IMR-90 (cell line): ENCODE measurements at regions not wholly inside any gene's neighbourhood (a gene's known extent, or its start where the extent isn't known, plus 50 kb on each side); places are given as distances from the start of the nearest gene placed in this dataset.

ENCODE experiments used
- ATAC-seq: fragments of 200-7000 bp; cut with Tn5 transposase; 2 replicates; pipeline ENCODE4 v1.9.1; 2020; ENCODE audit warnings: low read depth, mild to moderate bottlenecking, moderate library complexity
- BruUV-seq: library from RNA; stranded (reverse); fragments of 400-500 nt; replicated peaks from 2 replicates; lab custom pipeline; 2021; lab: Mats Ljungman, UMichigan
- CTCF ChIA-PET: fragments of 300-600 bp; formaldehyde crosslinking; extraction: SDS; loops from one replicate; lab custom pipeline; 2021; ENCODE audit warnings: antibody characterized with exemption; lab: Yijun Ruan, JAX
- POLR2A ChIA-PET: fragments of 300-600 bp; sonication (Branson Sonifier 250); formaldehyde crosslinking; loops from one replicate; lab custom pipeline; 2022; ENCODE audit warnings: antibody characterized with exemption; ENCODE audit not compliant: unreplicated experiment; lab: Charles Lee
- DNase-seq: peaks from one replicate; pipeline ENCODE4 v3.0.0; 2013
- H2AFZ ChIP-seq: replicated peaks from 2 replicates; pipeline ENCODE3; 2013; ENCODE audit warnings: low read length, mild to moderate bottlenecking; ENCODE audit not compliant: poor library complexity
- H2AK5ac ChIP-seq: 2 replicates; pipeline ENCODE4 v1.6.1; 2013; ENCODE audit warnings: low read depth, low read length, inconsistent platforms
- H2AK9ac ChIP-seq: replicated peaks from 2 replicates; pipeline ENCODE3; 2013; ENCODE audit warnings: mild to moderate bottlenecking, low read depth, low read length, moderate library complexity; ENCODE audit not compliant: poor library complexity
- H2BK120ac ChIP-seq: 2 replicates; pipeline ENCODE4 v1.6.1; 2013; ENCODE audit warnings: low read depth, low read length, inconsistent platforms
- H2BK15ac ChIP-seq: 3 replicates; pipeline ENCODE4 v1.6.1; 2013; ENCODE audit warnings: low read depth, low read length, inconsistent platforms
- H2BK20ac ChIP-seq: 2 replicates; pipeline ENCODE4 v1.6.1; 2013; ENCODE audit warnings: low read depth, mild to moderate bottlenecking, inconsistent platforms, low read length, moderate library complexity
- H2BK5ac ChIP-seq: 2 replicates; pipeline ENCODE4 v1.6.1; 2013; ENCODE audit warnings: mild to moderate bottlenecking, low read depth, low read length, inconsistent platforms; ENCODE audit not compliant: poor library complexity, severe bottlenecking
- H3K14ac ChIP-seq: replicated peaks from 2 replicates; pipeline ENCODE4 v1.6.1; 2013; ENCODE audit warnings: low read depth, low read length, inconsistent platforms
- H3K18ac ChIP-seq: 2 replicates; pipeline ENCODE4 v1.6.1; 2013; ENCODE audit warnings: low read depth, low read length, control low read depth
- H3K23ac ChIP-seq: 2 replicates; pipeline ENCODE4 v1.6.1; 2013; ENCODE audit warnings: low read depth, low read length, inconsistent platforms
- H3K27ac ChIP-seq: 2 replicates; pipeline ENCODE4 v1.5.1; 2013; ENCODE audit warnings: mild to moderate bottlenecking, control low read depth, low read length; ENCODE audit not compliant: insufficient read depth
- H3K27me3 ChIP-seq: 2 replicates; pipeline ENCODE4 v1.6.1; 2013; ENCODE audit warnings: low read length; ENCODE audit not compliant: control insufficient read depth, insufficient read depth
- H3K36me3 ChIP-seq: 2 replicates; pipeline ENCODE4 v1.6.1; 2013; ENCODE audit warnings: low read length, mixed read lengths; ENCODE audit not compliant: control insufficient read depth, insufficient read depth
- H3K4ac ChIP-seq: 2 replicates; pipeline ENCODE4 v1.6.1; 2013; ENCODE audit warnings: low read depth, low read length, inconsistent platforms
- H3K4me1 ChIP-seq: 2 replicates; pipeline ENCODE4 v1.6.1; 2013; ENCODE audit warnings: low read length, mixed read lengths; ENCODE audit not compliant: control insufficient read depth, insufficient read depth
- H3K4me2 ChIP-seq: 2 replicates; pipeline ENCODE4 v1.6.1; 2013; ENCODE audit warnings: low read depth, mild to moderate bottlenecking, control low read depth, low read length, moderate library complexity
- H3K4me3 ChIP-seq: 2 replicates; pipeline ENCODE4 v1.5.1; 2013; ENCODE audit warnings: low read depth, mild to moderate bottlenecking, control low read depth, low read length, moderate library complexity; ENCODE audit not compliant: insufficient read depth
- H3K56ac ChIP-seq: 2 replicates; pipeline ENCODE4 v1.6.1; 2013; ENCODE audit warnings: low read length, inconsistent platforms; ENCODE audit not compliant: insufficient read depth; ENCODE audit errors: extremely low read depth
- H3K79me1 ChIP-seq, 2 experiments: 2 replicates each; pipeline ENCODE4 v1.6.1; 2013; ENCODE audit warnings: low read length in 2 of 2, inconsistent platforms in 1 of 2, low read depth in 1 of 2
- H3K9ac ChIP-seq: 2 replicates; pipeline ENCODE4 v1.6.1; 2013; ENCODE audit warnings: low read depth, low read length, control low read depth
- H3K9me1 ChIP-seq: 2 replicates; pipeline ENCODE4 v1.6.1; 2013; ENCODE audit warnings: low read length, inconsistent platforms; ENCODE audit not compliant: insufficient read depth
- H3K9me3 ChIP-seq: 2 replicates; pipeline ENCODE4 v1.6.1; 2013; ENCODE audit warnings: low read length; ENCODE audit not compliant: control insufficient read depth, insufficient read depth
- H4K20me1 ChIP-seq: 2 replicates; pipeline ENCODE4 v1.6.1; 2013; ENCODE audit warnings: low read length, inconsistent platforms; ENCODE audit not compliant: insufficient read depth
- H4K5ac ChIP-seq: 2 replicates; pipeline ENCODE4 v1.6.1; 2013; ENCODE audit warnings: mild to moderate bottlenecking, low read depth, low read length, control low read depth
- H4K8ac ChIP-seq, 2 experiments: 2 replicates each; pipeline ENCODE4 v1.6.1; 2013; ENCODE audit warnings: low read depth in 2 of 2, low read length in 2 of 2, control low read depth in 1 of 2, inconsistent platforms in 1 of 2
- H4K91ac ChIP-seq: 2 replicates; pipeline ENCODE4 v1.6.1; 2013; ENCODE audit warnings: low read depth, low read length, inconsistent platforms; ENCODE audit not compliant: insufficient read depth
- CEBPB ChIP-seq: IDR thresholded peaks from 2 replicates; pipeline ENCODE4 v1.6.1; 2012; ENCODE audit warnings: low read depth, low read length, improper control_type of control experiment
- CTCF ChIP-seq: conservative IDR thresholded peaks from 2 replicates; pipeline ENCODE4 v1.5.1; 2012; ENCODE audit warnings: mild to moderate bottlenecking, low read depth, low read length, improper control_type of control experiment
- MAFK ChIP-seq: IDR thresholded peaks from 2 replicates; pipeline ENCODE4 v1.6.1; 2012; ENCODE audit warnings: low read depth, low read length, improper control_type of control experiment
- MAZ ChIP-seq: IDR thresholded peaks from 2 replicates; pipeline ENCODE4 v1.6.1; 2012; ENCODE audit warnings: low read depth, mild to moderate bottlenecking, low read length, improper control_type of control experiment, moderate library complexity, borderline replicate concordance
- RAD21 ChIP-seq: IDR thresholded peaks from 2 replicates; pipeline ENCODE4 v1.6.1; 2012; ENCODE audit warnings: low read length, improper control_type of control experiment
- WGBS, 2 experiments: methylation state at CpG; one replicate each; pipeline versions ENCODE4 v1.1.5 to v1.1.7; 2013; ENCODE audit warnings: missing lambda C conversion rate in 2 of 2; ENCODE audit not compliant: insufficient read length in 1 of 2; ENCODE audit errors: extremely low coverage in 2 of 2; 5-methylcytosine and 5-hydroxymethylcytosine counted together
- dilution Hi-C: fragments of 300-500 bp; cut with HindIII; formaldehyde crosslinking; loops from one replicate; pipeline ENCODE4 v1.14.3; 2018; ENCODE audit warnings: low sequenced_read_pairs; ENCODE audit not compliant: unreplicated experiment
- in situ Hi-C: fragments of 300-500 bp; cut with MboI; formaldehyde crosslinking; loops from 3 replicates; pipeline ENCODE4 v1.14.3; 2019; ENCODE audit warnings: low sequenced_read_pairs, inconsistent platforms, mixed read lengths
- intact Hi-C: fragments of 100-400 bp; cut with micrococcal nuclease; formaldehyde crosslinking; loops from 2 replicates; pipeline ENCODE4 v1.10.0; 2022

GRCh38 chr1:55275941-55276341 lies 60.8 kb upstream of the USP24 start:
- no peak overlapping the region for H3K4ac ChIP-seq
- H3K27me3 ChIP-seq: no peaks in the 10 kb centered on the region
- H3K4me2 ChIP-seq: no peak overlapping the region
- ATAC-seq: peak; percentile 19; the same call in 1 of the 2 replicates
- H2AK9ac ChIP-seq: no peak overlapping the region
- POLR2A ChIA-PET: no interaction called here
- TF ChIP-seq CEBPB: no peak
- TF ChIP-seq CTCF: no peak
- no peak for TF ChIP-seq RAD21
- TF ChIP-seq MAFK: peak; percentile 22; the same call in 1 of the 2 replicates
- no peak for TF ChIP-seq MAZ
- no peak overlapping the region for H2BK20ac ChIP-seq
- peaks cover 6% of the 10 kb centered on the region; the same call in 1 of the 2 replicates for H3K4me1 ChIP-seq
- no peak overlapping the region for H4K5ac ChIP-seq
- H3K4me3 ChIP-seq: no peak overlapping the region
- H4K20me1 ChIP-seq: no peaks in the 10 kb centered on the region
- H3K79me1 ChIP-seq: no peaks in the 10 kb centered on the region
- H2BK5ac ChIP-seq: no peak overlapping the region
- dilution Hi-C loops: loop anchor here (25.0 kb wide), 1 partner anchor 1311 kb away; the partner anchor contains the start of gene PLPP3
- H2BK15ac ChIP-seq: no peak overlapping the region
- H3K36me3 ChIP-seq: no peaks in the 10 kb centered on the region
- no peak overlapping the region for H3K23ac ChIP-seq
- H3K56ac ChIP-seq: no peak overlapping the region
- H3K9me1 ChIP-seq: 0 out of 2 replicates have a peak, but pooled peaks cover 7% of the 10 kb centered on the region
- CTCF ChIA-PET: no interaction called here
- no CpG with 5 or more reads among the region's 1 CpG for WGBS, 2 experiments
- no peak overlapping the region for H3K9ac ChIP-seq
- in situ Hi-C loops: loop anchor here (5.0 kb wide), 1 partner anchor 134 kb away; no protein-coding TSS in a partner anchor
- H3K18ac ChIP-seq: 0 out of 2 replicates have a peak overlapping the region, but pooled peaks have one; percentile 57
- no peak overlapping the region for H3K27ac ChIP-seq
- no peak overlapping the region for H2BK120ac ChIP-seq
- peak; percentile 28 for DNase-seq
- H3K14ac ChIP-seq: 0 out of 2 replicates have a peak overlapping the region, but pooled peaks have one; percentile 10
- H3K9me3 ChIP-seq: no peaks in the 10 kb centered on the region
- intact Hi-C loops: loop anchor here (2.0 to 5.0 kb wide), 3 partner anchors 59 to 331 kb away; no protein-coding TSS in a partner anchor
- H2AK5ac ChIP-seq: no peak overlapping the region
- no peak overlapping the region for H2AFZ ChIP-seq
- no TSS peak for BruUV-seq
- H4K91ac ChIP-seq: no peak overlapping the region
- no peak overlapping the region for H4K8ac ChIP-seq
